ENCODE measurements at regions not wholly inside any gene's neighbourhood (a gene's known extent, or its start where the extent isn't known, plus 50 kb on each side); places are given as distances from the start of the nearest gene placed in this dataset.

- ATAC-seq (no peak), DNase-seq (no peak)
- intact Hi-C loops (cut with micrococcal nuclease), result no loop called here
Observed at GRCh38 chr3:66588340-66588847, 87.6 kb upstream of the LRIG1 start.

GRCh38 chr3:66592016-66592761, 91.4 kb upstream of the LRIG1 start:
- ATAC-seq, result no peak
- intact Hi-C loops (cut with micrococcal nuclease), result no loop called here
- no peak for DNase-seq

- no peak for ATAC-seq
- no peak for DNase-seq
- intact Hi-C loops (cut with micrococcal nuclease), result no loop called here
Observed at GRCh38 chr3:66592927-66593625, 92.3 kb upstream of the LRIG1 start.

GRCh38 chr3:66593978-66594377, 93.2 kb upstream of the LRIG1 start:
- intact Hi-C loops (cut with micrococcal nuclease), result no loop called here
- DNase-seq (no peak), ATAC-seq (no peak)

GRCh38 chr3:66597308-66597863, 96.6 kb upstream of the LRIG1 start:
- DNase-seq (no peak), ATAC-seq (no peak)

GRCh38 chr3:66598168-66598567, 97.3 kb upstream of the LRIG1 start:
- intact Hi-C loops (cut with micrococcal nuclease), result no loop called here
- ATAC-seq (peak; percentile 22), DNase-seq (no peak)

More at GRCh38 chr3:66597308-66597863, 96.6 kb upstream of the LRIG1 start:
- intact Hi-C loops (cut with micrococcal nuclease), result no loop called here

GRCh38 chr3:66602237-66602636, 101.4 kb upstream of the LRIG1 start:
- intact Hi-C loops (cut with micrococcal nuclease), result no loop called here
- ATAC-seq, result no peak

GRCh38 chr3:66602691-66603090, 101.9 kb upstream of the LRIG1 start:
- DNase-seq, result no peak
- ATAC-seq, result no peak
- intact Hi-C loops (cut with micrococcal nuclease), result no loop called here

More at GRCh38 chr3:66602237-66602636, 101.4 kb upstream of the LRIG1 start:
- DNase-seq, result no peak

GRCh38 chr3:66603151-66603611, 102.4 kb upstream of the LRIG1 start:
- no peak for ATAC-seq
- DNase-seq, result no peak
- intact Hi-C loops (cut with micrococcal nuclease), result no loop called here

- intact Hi-C loops (cut with micrococcal nuclease), result no loop called here
- no peak for ATAC-seq
Observed at GRCh38 chr3:66604481-66604880, 103.7 kb upstream of the LRIG1 start.

GRCh38 chr3:66606126-66606525, 105.3 kb upstream of the LRIG1 start:
- intact Hi-C loops (cut with micrococcal nuclease), result no loop called here
- ATAC-seq, result no peak
- DNase-seq, result no peak

More at GRCh38 chr3:66604481-66604880, 103.7 kb upstream of the LRIG1 start:
- no peak for DNase-seq

- intact Hi-C loops (cut with micrococcal nuclease), result no loop called here
- DNase-seq (no peak), ATAC-seq (no peak)
Observed at GRCh38 chr3:66606868-66607267, 106.0 kb upstream of the LRIG1 start.

GRCh38 chr3:66609660-66610561, 109.1 kb upstream of the LRIG1 start:
- intact Hi-C loops (cut with micrococcal nuclease), result no loop called here
- no peak for ATAC-seq

GRCh38 chr3:66610562-66610909, 109.7 kb upstream of the LRIG1 start:
- no peak for DNase-seq
- no peak for ATAC-seq
- intact Hi-C loops (cut with micrococcal nuclease), result no loop called here

More at GRCh38 chr3:66609660-66610561, 109.1 kb upstream of the LRIG1 start:
- no peak for DNase-seq

GRCh38 chr3:66615643-66616301, 115.0 kb upstream of the LRIG1 start:
- ATAC-seq (peak; percentile 94), DNase-seq (no peak)
- intact Hi-C loops (cut with micrococcal nuclease), result no loop called here

- intact Hi-C loops (cut with micrococcal nuclease), result no loop called here
- DNase-seq (no peak), ATAC-seq (no peak)
Observed at GRCh38 chr3:66617351-66617750, 116.5 kb upstream of the LRIG1 start.

GRCh38 chr3:66618066-66618465, 117.2 kb upstream of the LRIG1 start:
- DNase-seq (no peak), ATAC-seq (no peak)
- intact Hi-C loops (cut with micrococcal nuclease), result no loop called here

GRCh38 chr3:66620296-66620695, 119.5 kb upstream of the LRIG1 start:
- no peak for ATAC-seq
- intact Hi-C loops (cut with micrococcal nuclease), result no loop called here
- no peak for DNase-seq
